H1 (cell line): ENCODE measurements at regions not wholly inside any gene's neighbourhood (a gene's known extent, or its start where the extent isn't known, plus 50 kb on each side); places are given as distances from the start of the nearest gene placed in this dataset.

Source experiments
- CTCF ChIA-PET: fragments of 300-600 bp; sonication (Branson Sonifier 250); formaldehyde crosslinking; loops from one replicate; lab custom pipeline; 2021; ENCODE audit not compliant: partially characterized antibody; lab: Charles Lee
- POLR2A ChIA-PET: fragments of 300-600 bp; sonication (Branson Sonifier 250); formaldehyde crosslinking; loops from one replicate; lab custom pipeline; 2021; ENCODE audit warnings: inconsistent platforms; ENCODE audit not compliant: partially characterized antibody; lab: Charles Lee
- DNase-seq, 2 experiments: peaks; one replicate each; pipeline versions ENCODE4 v3.0.0 to v3.0.0-alpha.2; 2010 to 2022; ENCODE audit warnings: low spot score in 2 of 2, low read depth in 1 of 2, mixed read lengths in 1 of 2
- FAIRE-seq: peaks from 2 replicates; lab custom pipeline; 2011; peaks lifted over from hg19 to GRCh38; lab: Jason Lieb, UNC
- H2AFZ ChIP-seq: 2 replicates; pipeline ENCODE4 v1.8.1; 2012; ENCODE audit warnings: low read length, inconsistent platforms
- H2AK5ac ChIP-seq: 2 replicates; pipeline ENCODE4 v1.6.1; 2013; ENCODE audit warnings: low read depth, low read length
- H2BK120ac ChIP-seq: replicated peaks from 2 replicates; pipeline ENCODE3; 2013; ENCODE audit warnings: low read depth, low read length, inconsistent platforms
- H2BK12ac ChIP-seq: 2 replicates; pipeline ENCODE4 v1.6.1; 2013; ENCODE audit warnings: low read depth, low read length
- H2BK15ac ChIP-seq: 2 replicates; pipeline ENCODE4 v1.6.1; 2013; ENCODE audit warnings: low read length
- H2BK20ac ChIP-seq: 2 replicates; pipeline ENCODE4 v1.6.1; 2013; ENCODE audit warnings: low read length
- H2BK5ac ChIP-seq: 2 replicates; pipeline ENCODE4 v1.6.1; 2013; ENCODE audit warnings: low read depth, low read length
- H3K14ac ChIP-seq: 2 replicates; pipeline ENCODE4 v1.6.1; 2013; ENCODE audit warnings: inconsistent platforms; ENCODE audit not compliant: insufficient read length
- H3K18ac ChIP-seq: 2 replicates; pipeline ENCODE4 v1.6.1; 2013; ENCODE audit warnings: low read length; ENCODE audit errors: extremely low read depth
- H3K23ac ChIP-seq: 2 replicates; pipeline ENCODE4 v1.6.1; 2013; ENCODE audit warnings: inconsistent platforms; ENCODE audit not compliant: insufficient read length
- H3K23me2 ChIP-seq: 2 replicates; pipeline ENCODE4 v1.6.1; 2013; ENCODE audit warnings: low read depth, low read length
- H3K27ac ChIP-seq: 2 replicates; pipeline ENCODE4 v1.6.1; 2011; ENCODE audit warnings: low read depth, low read length, inconsistent platforms
- H3K27me3 ChIP-seq, 4 experiments: replicated peaks in 1 of 4; 1 replicate in 1 of 4; 2 replicates in 3 of 4; pipeline versions ENCODE4 v1.6.1 to v1.8.1; 2011 to 2013; ENCODE audit warnings: low read length in 3 of 4, mild to moderate bottlenecking in 3 of 4, inconsistent platforms in 2 of 4, mixed read lengths in 2 of 4, moderate library complexity in 1 of 4; ENCODE audit not compliant: control insufficient read depth in 3 of 4, insufficient read depth in 3 of 4; ENCODE audit errors: extremely low read depth in 1 of 4
- H3K36me3 ChIP-seq, 4 experiments: 2 replicates each; pipeline versions ENCODE4 v1.6.1 to v1.8.1; 2011 to 2013; ENCODE audit warnings: mild to moderate bottlenecking in 4 of 4, low read length in 3 of 4, moderate library complexity in 2 of 4, control low read depth in 1 of 4, inconsistent platforms in 1 of 4; ENCODE audit not compliant: insufficient read depth in 4 of 4, control insufficient read depth in 2 of 4
- H3K4ac ChIP-seq: replicated peaks from 2 replicates; pipeline ENCODE3; 2013; ENCODE audit warnings: low read length, low read depth, mixed read lengths, inconsistent platforms; ENCODE audit not compliant: insufficient read length
- H3K4me1 ChIP-seq, 4 experiments: replicated peaks in 1 of 4; 1 replicate in 1 of 4; 2 replicates in 3 of 4; pipeline versions ENCODE4 v1.6.1 to v1.8.1; 2011 to 2013; ENCODE audit warnings: low read length in 3 of 4, inconsistent platforms in 2 of 4, mixed read lengths in 1 of 4; ENCODE audit not compliant: insufficient read depth in 4 of 4, control insufficient read depth in 3 of 4
- H3K4me2 ChIP-seq, 2 experiments: 2 replicates each; pipeline versions ENCODE4 v1.6.1 to v1.8.1; 2011 to 2013; ENCODE audit warnings: low read depth in 2 of 2, low read length in 2 of 2, control low read depth in 1 of 2, inconsistent platforms in 1 of 2, mild to moderate bottlenecking in 1 of 2; ENCODE audit not compliant: insufficient read depth in 1 of 2
- H3K4me3 ChIP-seq, 4 experiments: fragments of 200-600, 300-600 bp in 1 of 4; sonication (generic), shearing (Covaris generic), sonication (Bioruptor Twin) in 1 of 4; 2 replicates each; pipeline versions ENCODE4 v1.5.1 to v1.8.1; 2011 to 2016; ENCODE audit warnings: low read length in 4 of 4, low read depth in 3 of 4, control low read depth in 2 of 4, inconsistent platforms in 2 of 4, mild to moderate bottlenecking in 2 of 4, mixed read lengths in 1 of 4, moderate library complexity in 1 of 4; ENCODE audit not compliant: insufficient read depth in 2 of 4; ENCODE audit errors: extremely low read depth in 1 of 4
- H3K56ac ChIP-seq: replicated peaks from 2 replicates; pipeline ENCODE3; 2013; ENCODE audit warnings: low read depth, mild to moderate bottlenecking, mixed read lengths, low read length, inconsistent platforms; ENCODE audit not compliant: insufficient read length
- H3K79me1 ChIP-seq: 2 replicates; pipeline ENCODE4 v1.6.1; 2013; ENCODE audit warnings: low read depth, low read length, control low read depth
- H3K79me2 ChIP-seq, 2 experiments: 2 replicates each; pipeline versions ENCODE4 v1.6.1 to v1.8.1; 2012 to 2013; ENCODE audit warnings: low read length in 2 of 2, mild to moderate bottlenecking in 2 of 2, inconsistent platforms in 1 of 2; ENCODE audit not compliant: insufficient read depth in 2 of 2, control insufficient read depth in 1 of 2
- H3K9ac ChIP-seq, 4 experiments: replicated peaks in 1 of 4; 1 replicate in 1 of 4; 2 replicates in 3 of 4; pipeline versions ENCODE4 v1.6.1 to v1.8.1; 2011 to 2013; ENCODE audit warnings: low read depth in 3 of 4, low read length in 3 of 4, control low read depth in 2 of 4, mild to moderate bottlenecking in 2 of 4, moderate library complexity in 2 of 4, inconsistent platforms in 1 of 4; ENCODE audit errors: extremely low read depth in 1 of 4
- H3K9me3 ChIP-seq, 2 experiments: 2 replicates each; pipeline versions ENCODE4 v1.6.1 to v1.8.1; 2012 to 2013; ENCODE audit warnings: mild to moderate bottlenecking in 2 of 2, moderate library complexity in 2 of 2, control low read depth in 1 of 2, inconsistent platforms in 1 of 2, low read depth in 1 of 2, low read length in 1 of 2, mixed read lengths in 1 of 2; ENCODE audit not compliant: insufficient read depth in 2 of 2
- H4K20me1 ChIP-seq, 2 experiments: replicated peaks in 1 of 2; 2 replicates each; pipeline versions ENCODE3 to v1.8.1; 2011 to 2013; ENCODE audit warnings: inconsistent platforms in 2 of 2, low read length in 2 of 2, mild to moderate bottlenecking in 1 of 2; ENCODE audit not compliant: insufficient read depth in 2 of 2, control insufficient read depth in 1 of 2
- H4K5ac ChIP-seq: 2 replicates; pipeline ENCODE4 v1.6.1; 2013; ENCODE audit warnings: low read length, low read depth, mixed read lengths, inconsistent platforms; ENCODE audit not compliant: insufficient read length
- H4K8ac ChIP-seq: 2 replicates; pipeline ENCODE4 v1.8.0; 2013; ENCODE audit warnings: mild to moderate bottlenecking, moderate library complexity, low read length, inconsistent platforms; ENCODE audit not compliant: insufficient read depth; ENCODE audit errors: extremely low read depth
- H4K91ac ChIP-seq: replicated peaks from 2 replicates; pipeline ENCODE3; 2013; ENCODE audit warnings: low read length, mixed read lengths, inconsistent platforms; ENCODE audit not compliant: insufficient read length
- ASH2L ChIP-seq: fragments of 200-600, 300-600 bp; sonication (generic); IDR thresholded peaks from one replicate; pipeline ENCODE4 v1.7.1; 2017; ENCODE audit warnings: low read length
- CTBP2 ChIP-seq: IDR thresholded peaks from 2 replicates; pipeline ENCODE4 v1.7.0; 2011; ENCODE audit warnings: borderline replicate concordance, mild to moderate bottlenecking, moderate library complexity, mixed read lengths, low read length; ENCODE audit not compliant: insufficient read depth, insufficient read length
- PHF8 ChIP-seq: fragments of 200-600 bp; sonication (generic); conservative IDR thresholded peaks from 2 replicates; pipeline ENCODE4 v1.7.1; 2012; ENCODE audit warnings: low read depth, mild to moderate bottlenecking, inconsistent platforms, low read length, moderate library complexity
- POLR2A ChIP-seq, 2 experiments: IDR thresholded peaks; 1 replicate in 1 of 2; 2 replicates in 1 of 2; pipeline ENCODE4 v1.6.1; 2011; ENCODE audit warnings: low read depth in 2 of 2, low read length in 2 of 2, mild to moderate bottlenecking in 2 of 2; ENCODE audit errors: control extremely low read depth in 1 of 2
- RBBP5 ChIP-seq: IDR thresholded peaks from 2 replicates; pipeline ENCODE4 v1.7.1; 2012; ENCODE audit warnings: low read depth, mild to moderate bottlenecking, inconsistent platforms, low read length, moderate library complexity, borderline replicate concordance
- SIX5 ChIP-seq: IDR thresholded peaks from 2 replicates; pipeline ENCODE4 v1.6.1; 2011; ENCODE audit warnings: mild to moderate bottlenecking, low read depth, low read length
- WGBS, 2 experiments: shearing (Covaris generic) in 1 of 2; methylation state at CpG; one replicate each; pipeline versions ENCODE4 v1.1.6 to v1.1.7; 2013 to 2015; ENCODE audit warnings: low lambda C conversion rate in 2 of 2, mixed read lengths in 2 of 2, inconsistent platforms in 1 of 2, low coverage in 1 of 2, missing lambda C conversion rate in 1 of 2; ENCODE audit not compliant: insufficient replicate concordance in 2 of 2, insufficient coverage in 1 of 2, insufficient read length in 1 of 2; ENCODE audit errors: extremely low coverage in 1 of 2, missing lambda C conversion rate in 1 of 2; 5-methylcytosine and 5-hydroxymethylcytosine counted together
- TF ChIP-seq, protein P1 (sequence below): IDR thresholded peaks from 2 replicates; pipeline ENCODE4 v1.6.1; 2012; ENCODE audit warnings: inconsistent platforms

DNA sequence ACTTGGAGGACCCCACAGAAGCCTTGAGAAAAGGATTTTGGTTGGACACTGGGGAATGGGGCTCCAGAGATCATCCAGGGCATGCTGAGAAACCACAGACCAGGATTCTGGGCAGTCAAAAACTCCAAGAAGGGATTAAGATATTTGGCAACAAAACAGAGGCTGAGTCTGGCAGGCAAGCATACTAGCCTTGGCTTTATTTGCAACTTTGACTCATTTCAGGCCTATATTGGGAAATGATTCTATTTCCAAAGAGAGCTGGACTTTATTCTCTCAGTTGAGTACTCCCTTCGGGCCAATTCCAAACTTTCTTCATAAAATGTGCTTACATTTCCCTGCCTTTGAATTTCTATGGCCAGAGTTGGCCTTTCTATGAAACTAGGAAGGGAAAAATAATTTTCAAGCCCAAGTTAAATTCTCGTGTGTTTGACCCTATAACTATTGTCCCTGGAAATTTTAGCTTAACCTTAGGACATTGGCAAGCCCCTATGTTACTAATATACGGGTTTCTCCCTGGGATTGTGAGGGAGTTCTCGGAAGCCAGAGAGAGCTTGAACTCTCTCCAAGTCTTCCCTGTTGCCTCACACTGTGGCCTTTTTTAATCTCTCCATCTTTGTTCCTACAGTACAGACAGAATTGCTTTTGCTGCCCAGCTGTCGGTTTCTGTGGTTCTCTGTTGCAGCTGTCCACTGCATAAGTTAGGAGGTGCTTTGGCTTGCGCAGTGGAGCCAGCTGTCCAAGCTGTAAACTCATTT, 112.6 kb upstream of the FAM9A start:
- H3K4me3 ChIP-seq = no peak overlapping the region
- no peak overlapping the region for H4K5ac ChIP-seq
- no peak overlapping the region for H3K4ac ChIP-seq
- H3K4me2 ChIP-seq = no peak overlapping the region
- H3K14ac ChIP-seq = no peak overlapping the region
- no peak overlapping the region for H2AFZ ChIP-seq
- DNase-seq (no peak), FAIRE-seq (no peak)
- H2BK20ac ChIP-seq = no peak overlapping the region
- H3K27me3 ChIP-seq = no peaks in the 10 kb centered on the region
- H4K20me1 ChIP-seq = no peaks in the 10 kb centered on the region
- H4K91ac ChIP-seq = no peak overlapping the region
- no peak overlapping the region for H2BK15ac ChIP-seq
- no peak overlapping the region for H3K18ac ChIP-seq
- no peaks in the 10 kb centered on the region for H3K4me1 ChIP-seq
- no peak overlapping the region for H4K8ac ChIP-seq
- WGBS, 2 experiments = 75% methylated on average over 5 of the region's 6 CpGs; no CpG with 5 or more reads in 1 of the 2 experiments
- CTCF ChIA-PET = no interaction called here
- no peak overlapping the region for H3K9ac ChIP-seq
- H2BK120ac ChIP-seq = no peak overlapping the region
- H3K27ac ChIP-seq = no peak overlapping the region
- H2AK5ac ChIP-seq = no peak overlapping the region
- H3K23ac ChIP-seq = no peak overlapping the region
- no peaks in the 10 kb centered on the region for H3K36me3 ChIP-seq
- no peak overlapping the region for H3K56ac ChIP-seq
- H2BK5ac ChIP-seq = no peak overlapping the region
- no peaks in the 10 kb centered on the region for H3K23me2 ChIP-seq
- POLR2A ChIA-PET = no interaction called here
- H2BK12ac ChIP-seq = no peak overlapping the region
- H3K79me1 ChIP-seq = no peaks in the 10 kb centered on the region
- no peaks in the 10 kb centered on the region for H3K9me3 ChIP-seq
- H3K79me2 ChIP-seq = no peaks in the 10 kb centered on the region
- no peak for TF ChIP-seq ASH2L
- no peak for TF ChIP-seq RBBP5
- TF ChIP-seq POLR2A (IDR thresholded peaks at IDR 0.05; ENCODE audit: control extremely low read depth in 1 of 2, low read depth in 2 of 2, low read length in 2 of 2) = no peak
- TF ChIP-seq CTBP2 = no peak
- TF ChIP-seq, protein P1, sequence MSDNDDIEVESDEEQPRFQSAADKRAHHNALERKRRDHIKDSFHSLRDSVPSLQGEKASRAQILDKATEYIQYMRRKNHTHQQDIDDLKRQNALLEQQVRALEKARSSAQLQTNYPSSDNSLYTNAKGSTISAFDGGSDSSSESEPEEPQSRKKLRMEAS = no peak
- TF ChIP-seq SIX5 = no peak
- TF ChIP-seq PHF8 = no peak
